Endodermal cell (in vitro differentiated cells): ENCODE measurements at regions not wholly inside any gene's neighbourhood (a gene's known extent, or its start where the extent isn't known, plus 50 kb on each side); places are given as distances from the start of the nearest gene placed in this dataset.

ENCODE experiments used
- DNase-seq: peaks from one replicate; pipeline ENCODE4 v3.0.0-alpha.2; 2017
- H3K27ac ChIP-seq: 2 replicates; pipeline ENCODE4 v1.5.1; 2013; ENCODE audit warnings: mild to moderate bottlenecking, low read depth, low read length, moderate library complexity
- H3K27me3 ChIP-seq: 2 replicates; pipeline ENCODE4 v1.6.1; 2013; ENCODE audit warnings: mild to moderate bottlenecking, low read length, moderate library complexity; ENCODE audit not compliant: insufficient read depth, control insufficient read depth, poor library complexity, severe bottlenecking
- H3K36me3 ChIP-seq: 2 replicates; pipeline ENCODE4 v1.7.0; 2013; ENCODE audit warnings: mild to moderate bottlenecking, low read length, moderate library complexity; ENCODE audit not compliant: control insufficient read depth, insufficient read depth
- H3K4me1 ChIP-seq: one replicate; pipeline ENCODE4 v1.7.0; 2013; ENCODE audit warnings: low read length; ENCODE audit not compliant: control insufficient read depth, insufficient read depth
- H3K4me3 ChIP-seq: 2 replicates; pipeline ENCODE4 v1.5.1; 2013; ENCODE audit warnings: mild to moderate bottlenecking, low read length, moderate library complexity
- H3K9ac ChIP-seq: 2 replicates; pipeline ENCODE4 v1.6.1; 2013; ENCODE audit warnings: mild to moderate bottlenecking, low read length, moderate library complexity; ENCODE audit not compliant: poor library complexity, severe bottlenecking; ENCODE audit errors: extremely low read depth
- H3K9me3 ChIP-seq: 2 replicates; pipeline ENCODE4 v1.6.1; 2013; ENCODE audit warnings: mild to moderate bottlenecking, low read length, moderate library complexity; ENCODE audit not compliant: control insufficient read depth
- H3K27ac Mint-ChIP-seq: 2 replicates; pipeline ENCODE4 v1.8.0; 2020; ENCODE audit warnings: mixed read lengths
- H3K27me3 Mint-ChIP-seq: 2 replicates; pipeline ENCODE4 v1.8.0; 2021; ENCODE audit warnings: mild to moderate bottlenecking, mixed read lengths; ENCODE audit not compliant: insufficient read depth
- H3K36me3 Mint-ChIP-seq: 2 replicates; pipeline ENCODE4 v1.8.0; 2020; ENCODE audit warnings: low read depth, mixed read lengths
- H3K4me1 Mint-ChIP-seq: 2 replicates; pipeline ENCODE4 v1.8.0; 2020; ENCODE audit warnings: mixed read lengths
- H3K4me3 Mint-ChIP-seq: 2 replicates; pipeline ENCODE4 v1.8.0; 2020; ENCODE audit warnings: mild to moderate bottlenecking, moderate library complexity, mixed read lengths
- H3K9me3 Mint-ChIP-seq: 2 replicates; pipeline ENCODE4 v1.8.0; 2020; ENCODE audit warnings: mild to moderate bottlenecking, mixed read lengths
- CTCF ChIP-seq: fragments of 200-600 bp; sonication (generic); conservative IDR thresholded peaks from 2 replicates; pipeline ENCODE4 v1.5.0; 2021; ENCODE audit warnings: antibody characterized with exemption, mild to moderate bottlenecking
- WGBS, 2 experiments: methylation state at CpG; one replicate each; pipeline versions ENCODE4 v1.1.5 to v1.1.7; 2013; ENCODE audit warnings: missing lambda C conversion rate in 2 of 2, mixed read lengths in 1 of 2; ENCODE audit not compliant: insufficient coverage in 1 of 2, insufficient read length in 1 of 2; 5-methylcytosine and 5-hydroxymethylcytosine counted together

GRCh38 chr14:101282418-101282817, 278.9 kb upstream of the DIO3 start:
- Mint-ChIP-seq H3K4me3 (no peak overlapping the region), H3K27me3 (no peaks in the 10 kb centered on the region)

GRCh38 chr14:101284711-101285110, 276.6 kb upstream of the DIO3 start:
- Histone ChIP-seq H3K36me3 (no peaks in the 10 kb centered on the region), H3K4me3 (no peak overlapping the region), H3K9ac (no peak overlapping the region), H3K9me3 (peaks cover 18% of the 10 kb centered on the region), H3K4me1 (no peaks in the 10 kb centered on the region), H3K27me3 (no peaks in the 10 kb centered on the region), H3K27ac (no peak overlapping the region)
- Mint-ChIP-seq H3K36me3 (peaks cover 9% of the 10 kb centered on the region), H3K9me3 (peaks cover 13% of the 10 kb centered on the region), H3K4me1 (peaks cover 24% of the 10 kb centered on the region), H3K27me3 (no peaks in the 10 kb centered on the region), H3K4me3 (no peak overlapping the region), H3K27ac (no peak overlapping the region)
- no peak for TF ChIP-seq CTCF
- DNase-seq = no peak
- 94 to 98% methylated on average over 3 of the region's 3 CpGs for WGBS, 2 experiments

More at GRCh38 chr14:101282418-101282817, 278.9 kb upstream of the DIO3 start:
- Histone ChIP-seq H3K9me3 (peaks cover 32% of the 10 kb centered on the region), H3K4me1 (no peaks in the 10 kb centered on the region), H3K36me3 (no peaks in the 10 kb centered on the region), H3K4me3 (no peak overlapping the region), H3K27ac (no peak overlapping the region), H3K9ac (no peak overlapping the region), H3K27me3 (no peaks in the 10 kb centered on the region)
- WGBS, 2 experiments = 98 to 100% methylated on average over 1 to 3 of the region's 3 CpGs
- TF ChIP-seq CTCF = no peak
- DNase-seq = no peak
- Mint-ChIP-seq H3K9me3 (peaks cover 21% of the 10 kb centered on the region), H3K36me3 (peaks cover 21% of the 10 kb centered on the region), H3K4me1 (peaks cover 9% of the 10 kb centered on the region), H3K27ac (no peak overlapping the region)

GRCh38 chr14:101286271-101287018, 274.9 kb upstream of the DIO3 start:
- Histone ChIP-seq H3K36me3 (no peaks in the 10 kb centered on the region), H3K27me3 (no peaks in the 10 kb centered on the region), H3K4me3 (no peak overlapping the region), H3K4me1 (no peaks in the 10 kb centered on the region), H3K27ac (no peak overlapping the region), H3K9me3 (peaks cover 11% of the 10 kb centered on the region), H3K9ac (no peak overlapping the region)
- Mint-ChIP-seq H3K27me3 (no peaks in the 10 kb centered on the region), H3K27ac (no peak overlapping the region), H3K36me3 (peaks cover 5% of the 10 kb centered on the region), H3K9me3 (peaks cover 9% of the 10 kb centered on the region), H3K4me1 (peaks cover 28% of the 10 kb centered on the region), H3K4me3 (no peak overlapping the region)
- 93 to 94% methylated on average over 15 to 19 of the region's 19 CpGs for WGBS, 2 experiments
- no peak for DNase-seq
- no peak for TF ChIP-seq CTCF
